HEK293 (cell line): ENCODE measurements at regions not wholly inside any gene's neighbourhood (a gene's known extent, or its start where the extent isn't known, plus 50 kb on each side); places are given as distances from the start of the nearest gene placed in this dataset.

Experiments used
- CTCF ChIA-PET: fragments of 350-600 bp; formaldehyde crosslinking; extraction: SDS; loops from one replicate; lab custom pipeline; 2021; ENCODE audit warnings: antibody characterized with exemption; lab: Yijun Ruan, JAX
- POLR2A ChIA-PET: fragments of 300-600 bp; formaldehyde crosslinking; extraction: SDS; loops from one replicate; lab custom pipeline; 2020; ENCODE audit warnings: antibody characterized with exemption, inconsistent platforms; lab: Yijun Ruan, JAX
- H3K27ac ChIP-seq: fragments of 200-500 bp; sonication (Bioruptor generic); 2 replicates; pipeline ENCODE4 v1.5.1; 2014; ENCODE audit warnings: low read depth, low read length, control low read depth, inconsistent platforms; ENCODE audit errors: extremely low read depth
- H3K36me3 ChIP-seq, 2 experiments: fragments of 200-500 bp in 1 of 2; sonication (Bioruptor generic) in 1 of 2; 1 replicate in 1 of 2; 2 replicates in 1 of 2; pipeline ENCODE4 v1.5.1; 2014 to 2017; ENCODE audit warnings: inconsistent platforms in 2 of 2, low read length in 2 of 2; ENCODE audit not compliant: control insufficient read depth in 2 of 2, insufficient read depth in 1 of 2
- H3K4me1 ChIP-seq: fragments of 200-500 bp; sonication (Bioruptor generic); 2 replicates; pipeline ENCODE4 v1.5.1; 2014; ENCODE audit warnings: mild to moderate bottlenecking, low read length, inconsistent platforms; ENCODE audit not compliant: control insufficient read depth, insufficient read depth
- H3K4me3 ChIP-seq: 2 replicates; pipeline ENCODE4 v1.5.1; 2011; ENCODE audit warnings: low read depth, mild to moderate bottlenecking, control low read depth, low read length, moderate library complexity
- H3K9me3 ChIP-seq: fragments of 200-500 bp; sonication (Bioruptor generic); 2 replicates; pipeline ENCODE4 v1.5.1; 2014; ENCODE audit warnings: low read depth, low read length, inconsistent platforms; ENCODE audit not compliant: control insufficient read depth, insufficient read depth
- ELK4 ChIP-seq: IDR thresholded peaks from 2 replicates; pipeline ENCODE4 v1.6.1; 2011; ENCODE audit warnings: mild to moderate bottlenecking, low read depth, low read length, borderline replicate concordance
- KLF1 ChIP-seq: fragments of 450-650 bp; formaldehyde crosslinking; IDR thresholded peaks from 2 replicates; pipeline ENCODE4 v1.5.1; 2016; ENCODE audit warnings: missing biosample characterization, missing genetic modification characterization
- OSR2 ChIP-seq: fragments of 450-650 bp; formaldehyde crosslinking; IDR thresholded peaks from 2 replicates; pipeline ENCODE4 v1.5.1; 2016; ENCODE audit warnings: missing biosample characterization, missing genetic modification characterization
- PRDM10 ChIP-seq: fragments of 450-650 bp; formaldehyde crosslinking; IDR thresholded peaks from 2 replicates; pipeline ENCODE4 v1.5.1; 2016; ENCODE audit warnings: missing biosample characterization, missing genetic modification characterization
- SCRT1 ChIP-seq: fragments of 450-650 bp; formaldehyde crosslinking; IDR thresholded peaks from 2 replicates; pipeline ENCODE4 v1.5.1; 2016; ENCODE audit warnings: missing biosample characterization, missing genetic modification characterization, borderline replicate concordance
- TSHZ1 ChIP-seq: fragments of 450-650 bp; formaldehyde crosslinking; IDR thresholded peaks from 2 replicates; pipeline ENCODE4 v1.5.1; 2016; ENCODE audit warnings: missing biosample characterization, missing genetic modification characterization, borderline replicate concordance
- ZBTB49 ChIP-seq: fragments of 450-650 bp; formaldehyde crosslinking; IDR thresholded peaks from 2 replicates; pipeline ENCODE4 v1.5.1; 2016; ENCODE audit warnings: missing biosample characterization, missing genetic modification characterization, low read depth
- ZEB2 ChIP-seq: fragments of 450-650 bp; formaldehyde crosslinking; IDR thresholded peaks from 2 replicates; pipeline ENCODE4 v1.5.1; 2016; ENCODE audit warnings: missing biosample characterization, missing genetic modification characterization
- ZNF175 ChIP-seq: fragments of 450-650 bp; formaldehyde crosslinking; IDR thresholded peaks from 2 replicates; pipeline ENCODE4 v1.5.1; 2016; ENCODE audit warnings: missing biosample characterization, missing genetic modification characterization
- ZNF202 ChIP-seq: fragments of 450-650 bp; formaldehyde crosslinking; IDR thresholded peaks from 2 replicates; pipeline ENCODE4 v1.5.1; 2016; ENCODE audit warnings: missing biosample characterization, missing genetic modification characterization, borderline replicate concordance
- ZNF23 ChIP-seq: fragments of 450-650 bp; formaldehyde crosslinking; IDR thresholded peaks from 2 replicates; pipeline ENCODE4 v1.5.1; 2016; ENCODE audit warnings: missing biosample characterization, missing genetic modification characterization, borderline replicate concordance
- ZNF514 ChIP-seq: fragments of 450-650 bp; formaldehyde crosslinking; IDR thresholded peaks from 2 replicates; pipeline ENCODE4 v1.5.1; 2016; ENCODE audit warnings: missing biosample characterization, missing genetic modification characterization
- ZNF544 ChIP-seq: fragments of 450-650 bp; formaldehyde crosslinking; IDR thresholded peaks from 2 replicates; pipeline ENCODE4 v1.5.0; 2017; ENCODE audit warnings: missing biosample characterization, missing genetic modification characterization
- ZNF596 ChIP-seq: fragments of 450-650 bp; IDR thresholded peaks from 2 replicates; pipeline ENCODE4 v1.5.0; 2018; ENCODE audit warnings: missing biosample characterization, mild to moderate bottlenecking, missing genetic modification characterization, moderate library complexity
- ZNF654 ChIP-seq: fragments of 450-650 bp; formaldehyde crosslinking; IDR thresholded peaks from 2 replicates; pipeline ENCODE4 v1.5.1; 2016; ENCODE audit warnings: low read depth, missing biosample characterization, missing genetic modification characterization

GRCh38 chr2:208890486-208890885, 483.9 kb downstream of the PTH2R start:
- CTCF ChIA-PET, result no interaction called here
- Histone ChIP-seq H3K36me3 (no peaks in the 10 kb centered on the region), H3K27ac (no peak overlapping the region), H3K4me3 (no peak overlapping the region), H3K9me3 (no peaks in the 10 kb centered on the region), H3K4me1 (no peaks in the 10 kb centered on the region)
- POLR2A ChIA-PET, result no interaction called here
- TF ChIP-seq ZNF514 (tag by site-specific recombination) (no peak), ZNF596 (tag by site-specific recombination) (no peak), ZNF544 (tag by site-specific recombination) (no peak), OSR2 (tag by site-specific recombination) (no peak), SCRT1 (tag by site-specific recombination) (no peak), ZNF175 (tag by site-specific recombination) (no peak)

DNA sequence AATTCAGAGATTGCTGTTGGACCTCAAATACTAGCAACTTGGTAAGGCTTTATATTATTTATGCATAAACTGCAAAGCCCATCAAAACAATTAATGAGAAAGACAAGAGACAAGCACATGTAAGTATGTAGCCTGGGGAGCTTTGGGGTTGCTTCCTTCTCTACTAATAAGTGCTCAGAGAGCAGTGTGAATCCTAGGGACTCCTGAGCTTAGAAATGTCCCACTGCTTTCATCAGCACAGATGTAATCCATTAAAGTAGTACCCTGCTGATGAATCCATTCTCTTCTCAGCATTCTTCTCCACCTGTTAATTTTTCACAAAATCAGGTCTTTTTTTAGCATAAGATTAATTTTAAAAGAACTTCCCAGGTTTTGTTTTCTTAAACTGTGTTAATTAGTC, 485.6 kb downstream of the PTH2R start:
- no peak overlapping the region for H3K27ac ChIP-seq
- TF ChIP-seq KLF1 (tag by site-specific recombination) (no peak), ZEB2 (tag by site-specific recombination) (no peak), ELK4 (no peak), ZNF202 (no peak), ZNF23 (tag by site-specific recombination) (no peak)
- CTCF ChIA-PET, result no interaction called here
- H3K4me1 ChIP-seq, result no peaks in the 10 kb centered on the region
- no peaks in the 10 kb centered on the region for H3K36me3 ChIP-seq
- H3K4me3 ChIP-seq, result no peak overlapping the region
- no peaks in the 10 kb centered on the region for H3K9me3 ChIP-seq
- POLR2A ChIA-PET, result no interaction called here

- CTCF ChIA-PET, result no interaction called here
These were observed 499.7 kb downstream of the PTH2R start for GRCh38 chr2:208906330-208906729.

DNA sequence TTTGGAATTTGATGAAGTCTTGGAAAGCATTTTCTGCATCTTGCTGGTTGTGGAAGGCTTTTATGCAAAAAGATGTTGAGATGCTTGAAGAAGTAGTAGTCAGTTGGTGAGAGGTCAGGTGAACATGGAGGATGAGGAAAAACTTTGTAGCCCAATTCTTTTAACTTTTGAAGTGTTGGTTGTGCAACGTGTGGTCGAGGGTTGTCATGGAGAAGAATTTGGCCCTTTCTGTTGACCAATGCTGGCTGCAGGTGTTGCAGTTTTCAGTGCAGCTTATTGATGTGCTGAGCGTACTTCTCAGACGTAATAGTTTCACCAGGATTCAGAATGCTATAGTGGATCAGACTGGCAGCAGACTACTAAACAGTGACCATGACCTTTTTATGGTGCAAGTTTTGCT, 508.4 kb upstream of the MAP2 start:
- Histone ChIP-seq H3K9me3 (no peaks in the 10 kb centered on the region), H3K27ac (no peak overlapping the region), H3K36me3 (no peaks in the 10 kb centered on the region), H3K4me3 (no peak overlapping the region), H3K4me1 (no peaks in the 10 kb centered on the region)
- ChIA-PET CTCF (no interaction called here), POLR2A (no interaction called here)
- TF ChIP-seq PRDM10 (tag by site-specific recombination) (no peak), ZNF654 (tag by site-specific recombination) (no peak), OSR2 (tag by site-specific recombination) (no peak), TSHZ1 (no peak)

More at GRCh38 chr2:208906330-208906729, 499.7 kb downstream of the PTH2R start:
- Histone ChIP-seq H3K36me3 (no peaks in the 10 kb centered on the region), H3K9me3 (no peaks in the 10 kb centered on the region), H3K4me3 (no peak overlapping the region), H3K4me1 (no peaks in the 10 kb centered on the region), H3K27ac (no peak overlapping the region)
- POLR2A ChIA-PET, result no interaction called here
- no peak for TF ChIP-seq ZBTB49 (tag by site-specific recombination)
